ENCODE measurements at regions not wholly inside any gene's neighbourhood (a gene's known extent, or its start where the extent isn't known, plus 50 kb on each side); places are given as distances from the start of the nearest gene placed in this dataset.

- CTCF ChIA-PET (ENCODE audit: low intra/inter-chr PET ratio, low total read pairs): no interaction called here
- H3K27ac ChIP-seq (ENCODE audit: extremely low read length, insufficient read depth, low read length): no peak overlapping the region
- FAIRE-seq: no peak
- 16% methylated on average over 5 of the region's 5 CpGs for WGBS (ENCODE audit: low lambda C conversion rate)
- H3K4me3 ChIP-seq (replicated peaks in 1 of 3; ENCODE audit: insufficient read depth in 1 of 3, low read depth in 2 of 3, low read length in 3 of 3): no peak overlapping the region
- H3K36me3 ChIP-seq (replicated peaks in 1 of 2; ENCODE audit: control insufficient read depth in 1 of 2, insufficient read depth in 2 of 2, low read length in 2 of 2): no peaks in the 10 kb centered on the region
- intact Hi-C loops (cut with micrococcal nuclease; ENCODE audit: unreplicated experiment): no loop called here
- no peak overlapping the region; the same call in 1 of the 2 replicates for H3K4me2 ChIP-seq (ENCODE audit: low read depth, low read length)
- no peak for ATAC-seq
- no peak for TF ChIP-seq ZNF83 (CRISPR knock-in tag; IDR thresholded peaks at IDR 0.05; ENCODE audit: borderline replicate concordance)
- TF ChIP-seq ZNF383 (CRISPR knock-in tag; IDR thresholded peaks at IDR 0.05; ENCODE audit: borderline replicate concordance): no peak
- TF ChIP-seq ZNF430 (CRISPR knock-in tag; IDR thresholded peaks at IDR 0.05): no peak
- no peak for TF ChIP-seq ZNF570 (CRISPR knock-in tag; IDR thresholded peaks at IDR 0.05; ENCODE audit: borderline replicate concordance)
- no peak for TF ChIP-seq PAWR (CRISPR knock-in tag; IDR thresholded peaks at IDR 0.05; ENCODE audit: borderline replicate concordance)
- TF ChIP-seq FOXA1 (IDR thresholded peaks at IDR 0.05): no peak
- no peak for TF ChIP-seq FOXA1 (CRISPR knock-in tag; IDR thresholded peaks at IDR 0.05)
- no peak for TF ChIP-seq SIN3A (IDR thresholded peaks at IDR 0.05; ENCODE audit: borderline replicate concordance, low read depth, low read length)
- no peak for TF ChIP-seq ZNF496 (CRISPR knock-in tag; IDR thresholded peaks at IDR 0.05; ENCODE audit: insufficient replicate concordance)
- TF ChIP-seq CSRNP1 (CRISPR knock-in tag; IDR thresholded peaks at IDR 0.05): no peak
- no peak for TF ChIP-seq ZNF17 (CRISPR knock-in tag; IDR thresholded peaks at IDR 0.05)
- no peaks in the 10 kb centered on the region for H3K27me3 ChIP-seq (ENCODE audit: control insufficient read depth in 1 of 2, insufficient read depth in 2 of 2, low read length in 2 of 2)
- H4K20me1 ChIP-seq (ENCODE audit: insufficient read depth, low read length): no peaks in the 10 kb centered on the region
- no peak overlapping the region for H2AFZ ChIP-seq (ENCODE audit: low read length)
- no peak for DNase-seq (ENCODE audit: low spot score)
- no peaks in the 10 kb centered on the region for H3K9me3 ChIP-seq (ENCODE audit: low read length)
- H3K79me2 ChIP-seq (ENCODE audit: insufficient read depth, low read length): no peaks in the 10 kb centered on the region
- in situ Hi-C loops (cut with HindIII; ENCODE audit: extremely low pct_ligation_motif_present, low pct_unique_long_range_greater_than_20kb): no loop called here
- POLR2A ChIA-PET: no interaction called here
- H3K9ac ChIP-seq (ENCODE audit: insufficient read depth, low read depth, low read length): no peak overlapping the region
- no TSS peak for BruUV-seq (replicated peaks)
- peaks cover 25% of the 10 kb centered on the region for H3K4me1 ChIP-seq (ENCODE audit: insufficient read depth, low read length)
These were observed 106.4 kb upstream of the STARD4 start for GRCh38 chr5:111618623-111619271.
